SK-N-SH treated with all-trans-retinoic acid at 6 μM for 48 hours (cell line): ENCODE measurements at regions not wholly inside any gene's neighbourhood (a gene's known extent, or its start where the extent isn't known, plus 50 kb on each side); places are given as distances from the start of the nearest gene placed in this dataset.

Experiments used
- ATAC-seq: fragments of 200-7000 bp; cut with Tn5 transposase; 3 replicates; pipeline ENCODE4 v1.9.1; 2020; ENCODE audit warnings: mild to moderate bottlenecking, moderate library complexity
- ARNTL ChIP-seq: fragments of 450-650 bp; formaldehyde crosslinking; IDR thresholded peaks from 2 replicates; pipeline ENCODE4 v1.5.0; 2020; ENCODE audit warnings: low read depth, mild to moderate bottlenecking, moderate library complexity, borderline replicate concordance
- BACH2 ChIP-seq: fragments of 250-450 bp; sonication (Bioruptor Pico); IDR thresholded peaks from 2 replicates; pipeline ENCODE4 v1.9.0; 2021; ENCODE audit warnings: mild to moderate bottlenecking, borderline replicate concordance
- CREB5 ChIP-seq: fragments of 250-450 bp; sonication (Bioruptor Pico); IDR thresholded peaks from 2 replicates; pipeline ENCODE4 v1.5.1; 2020; ENCODE audit warnings: low read depth, mild to moderate bottlenecking, moderate library complexity
- CSDC2 ChIP-seq: fragments of 250-450 bp; sonication (Bioruptor Pico); IDR thresholded peaks from 2 replicates; pipeline ENCODE4 v1.5.0; 2020; ENCODE audit warnings: mild to moderate bottlenecking, moderate library complexity
- CSRNP3 ChIP-seq: fragments of 250-450 bp; sonication (Bioruptor Pico); IDR thresholded peaks from 2 replicates; pipeline ENCODE4 v1.5.1; 2021; ENCODE audit warnings: mild to moderate bottlenecking, moderate library complexity
- ESRRG ChIP-seq: fragments of 250-450 bp; sonication (Bioruptor Pico); IDR thresholded peaks from 2 replicates; pipeline ENCODE4 v1.6.1; 2021; ENCODE audit warnings: mild to moderate bottlenecking
- GLIS3 ChIP-seq: fragments of 250-450 bp; sonication (Bioruptor Pico); IDR thresholded peaks from 2 replicates; pipeline ENCODE4 v1.5.0; 2020; ENCODE audit warnings: mild to moderate bottlenecking, moderate library complexity
- OSR1 ChIP-seq: fragments of 250-450 bp; sonication (Bioruptor Pico); IDR thresholded peaks from 2 replicates; pipeline ENCODE4 v1.8.0; 2022; ENCODE audit warnings: moderate library complexity, mild to moderate bottlenecking, inconsistent platforms
- PATZ1 ChIP-seq: fragments of 250-450 bp; sonication (Bioruptor Pico); IDR thresholded peaks from 2 replicates; pipeline ENCODE4 v1.8.0; 2020; ENCODE audit warnings: mild to moderate bottlenecking, moderate library complexity, borderline replicate concordance
- POU6F1 ChIP-seq: fragments of 250-450 bp; sonication (Bioruptor Pico); IDR thresholded peaks from 2 replicates; pipeline ENCODE4 v1.8.0; 2021; ENCODE audit warnings: low read depth, mild to moderate bottlenecking, moderate library complexity, borderline replicate concordance
- PPARA ChIP-seq: fragments of 250-450 bp; sonication (Bioruptor Pico); IDR thresholded peaks from 2 replicates; pipeline ENCODE4 v1.5.0; 2020; ENCODE audit warnings: mild to moderate bottlenecking, borderline replicate concordance
- RARB ChIP-seq: fragments of 250-450 bp; sonication (Bioruptor Pico); IDR thresholded peaks from 2 replicates; pipeline ENCODE4 v1.8.0; 2021; ENCODE audit warnings: mild to moderate bottlenecking, moderate library complexity
- SNAI2 ChIP-seq: fragments of 250-450 bp; sonication (Bioruptor Pico); IDR thresholded peaks from 2 replicates; pipeline ENCODE4 v1.5.0; 2020; ENCODE audit warnings: mild to moderate bottlenecking, moderate library complexity
- TCF4 ChIP-seq: fragments of 250-450 bp; sonication (Bioruptor Pico); IDR thresholded peaks from 2 replicates; pipeline ENCODE4 v1.8.0; 2021; ENCODE audit warnings: mild to moderate bottlenecking, moderate library complexity, borderline replicate concordance
- TOX ChIP-seq: fragments of 250-450 bp; sonication (Bioruptor Pico); IDR thresholded peaks from 2 replicates; pipeline ENCODE4 v1.8.0; 2021; ENCODE audit warnings: mild to moderate bottlenecking, moderate library complexity, borderline replicate concordance
- TSHZ2 ChIP-seq: fragments of 250-450 bp; sonication (Bioruptor Pico); IDR thresholded peaks from 2 replicates; pipeline ENCODE4 v1.5.0; 2020; ENCODE audit warnings: mild to moderate bottlenecking, moderate library complexity
- ZC3H10 ChIP-seq: fragments of 250-450 bp; sonication (Bioruptor Pico); IDR thresholded peaks from 2 replicates; pipeline ENCODE4 v1.5.1; 2021; ENCODE audit warnings: mild to moderate bottlenecking, moderate library complexity
- ZFP3 ChIP-seq: fragments of 250-450 bp; sonication (Bioruptor Pico); IDR thresholded peaks from 2 replicates; pipeline ENCODE4 v1.5.0; 2020; ENCODE audit warnings: mild to moderate bottlenecking, moderate library complexity
- ZFP30 ChIP-seq: fragments of 450-650 bp; formaldehyde crosslinking; IDR thresholded peaks from 2 replicates; pipeline ENCODE4 v1.5.0; 2022; ENCODE audit warnings: mild to moderate bottlenecking, moderate library complexity
- ZNF565 ChIP-seq: fragments of 450-650 bp; formaldehyde crosslinking; conservative IDR thresholded peaks from 2 replicates; pipeline ENCODE4 v1.5.0; 2020; ENCODE audit warnings: low read depth, mild to moderate bottlenecking, moderate library complexity
- ZNF70 ChIP-seq: fragments of 450-650 bp; formaldehyde crosslinking; IDR thresholded peaks from 2 replicates; pipeline ENCODE4 v1.5.0; 2020; ENCODE audit warnings: mild to moderate bottlenecking, moderate library complexity
- ZNF8 ChIP-seq: fragments of 450-650 bp; formaldehyde crosslinking; IDR thresholded peaks from 2 replicates; pipeline ENCODE4 v1.5.0; 2020; ENCODE audit warnings: mild to moderate bottlenecking, moderate library complexity

GRCh38 chr16:60675022-60675421, 1361.2 kb downstream of the CDH8 start:
- no peak for ATAC-seq
- TF ChIP-seq CSRNP3 (CRISPR knock-in tag) (no peak), ZNF70 (CRISPR knock-in tag) (no peak), BACH2 (no peak), OSR1 (CRISPR knock-in tag) (no peak), ZFP3 (no peak), CSDC2 (CRISPR knock-in tag) (no peak), ARNTL (CRISPR knock-in tag) (no peak), PPARA (CRISPR knock-in tag) (no peak), ZNF8 (no peak), TOX (no peak)

- TF ChIP-seq POU6F1 (CRISPR knock-in tag) (no peak), PPARA (CRISPR knock-in tag) (no peak), RARB (CRISPR knock-in tag) (no peak), GLIS3 (CRISPR knock-in tag) (no peak), PATZ1 (no peak), CREB5 (CRISPR knock-in tag) (no peak), ARNTL (CRISPR knock-in tag) (no peak), TOX (no peak), ZC3H10 (CRISPR knock-in tag) (no peak)
These were observed 1362.0 kb downstream of the CDH8 start for GRCh38 chr16:60674241-60674640.

GRCh38 chr16:60655514-60656153, 1380.6 kb downstream of the CDH8 start:
- TF ChIP-seq ARNTL (CRISPR knock-in tag) (no peak), ZFP3 (no peak), OSR1 (CRISPR knock-in tag) (no peak), ZNF8 (no peak), ZNF565 (CRISPR knock-in tag) (no peak), PATZ1 (no peak), TSHZ2 (CRISPR knock-in tag) (no peak), TOX (no peak), PPARA (CRISPR knock-in tag) (no peak), ESRRG (no peak), ZC3H10 (CRISPR knock-in tag) (no peak), POU6F1 (CRISPR knock-in tag) (no peak), TCF4 (CRISPR knock-in tag) (no peak), ZFP30 (CRISPR knock-in tag) (no peak), ZNF70 (CRISPR knock-in tag) (no peak), RARB (CRISPR knock-in tag) (no peak), CSRNP3 (CRISPR knock-in tag) (no peak), SNAI2 (CRISPR knock-in tag) (no peak)
- ATAC-seq, result no peak

More at GRCh38 chr16:60674241-60674640, 1362.0 kb downstream of the CDH8 start:
- ATAC-seq, result no peak
